ENCODE measurements at regions not wholly inside any gene's neighbourhood (a gene's known extent, or its start where the extent isn't known, plus 50 kb on each side); places are given as distances from the start of the nearest gene placed in this dataset.

GRCh38 chr10:117721873-117722272 lies 179.3 kb downstream of the EMX2 start:
- Histone ChIP-seq H3K9ac (ENCODE audit: insufficient read length) (no peak overlapping the region), H3K4me3 (no peak overlapping the region), H3K9me3 (ENCODE audit: low read depth, low read length) (no peaks in the 10 kb centered on the region), H3K36me3 (ENCODE audit: insufficient read depth, low read length) (no peaks in the 10 kb centered on the region), H3K27ac (no peak overlapping the region)
- no peak for TF ChIP-seq FOXP2 (optimal IDR thresholded peaks at IDR 0.05; ENCODE audit: control extremely low read depth, extremely low read length, insufficient read depth)
- TF ChIP-seq EZH2 (IDR thresholded peaks at IDR 0.05), result no peak
- no peak for TF ChIP-seq POLR2AphosphoS5 (IDR thresholded peaks at IDR 0.05; ENCODE audit: borderline replicate concordance, low read depth, low read length)
- DNase-seq (ENCODE audit: low read depth, low spot score), result no peak

- DNase-seq (ENCODE audit: low read depth, low spot score), result no peak
- Histone ChIP-seq H3K36me3 (ENCODE audit: insufficient read depth, low read length) (no peaks in the 10 kb centered on the region), H3K9ac (ENCODE audit: insufficient read length) (no peak overlapping the region), H3K27ac (no peak overlapping the region), H3K9me3 (ENCODE audit: low read depth, low read length) (no peaks in the 10 kb centered on the region), H3K4me3 (no peak overlapping the region)
- TF ChIP-seq POLR2AphosphoS5 (IDR thresholded peaks at IDR 0.05; ENCODE audit: borderline replicate concordance, low read depth, low read length), result no peak
- TF ChIP-seq EZH2 (IDR thresholded peaks at IDR 0.05), result no peak
- no peak for TF ChIP-seq FOXP2 (optimal IDR thresholded peaks at IDR 0.05; ENCODE audit: control extremely low read depth, extremely low read length, insufficient read depth)
These were observed 180.8 kb downstream of the EMX2 start for GRCh38 chr10:117723343-117723742.

GRCh38 chr10:117725993-117726392 lies 183.4 kb downstream of the EMX2 start:
- Histone ChIP-seq H3K9me3 (ENCODE audit: low read depth, low read length) (no peaks in the 10 kb centered on the region), H3K36me3 (ENCODE audit: insufficient read depth, low read length) (no peaks in the 10 kb centered on the region), H3K27ac (no peak overlapping the region), H3K4me3 (no peak overlapping the region), H3K9ac (ENCODE audit: insufficient read length) (no peak overlapping the region)
- no peak for DNase-seq (ENCODE audit: low read depth, low spot score)
- no peak for TF ChIP-seq POLR2AphosphoS5 (IDR thresholded peaks at IDR 0.05; ENCODE audit: borderline replicate concordance, low read depth, low read length)
- no peak for TF ChIP-seq FOXP2 (optimal IDR thresholded peaks at IDR 0.05; ENCODE audit: control extremely low read depth, extremely low read length, insufficient read depth)
- no peak for TF ChIP-seq EZH2 (IDR thresholded peaks at IDR 0.05)

- no peaks in the 10 kb centered on the region for H3K9me3 ChIP-seq (ENCODE audit: low read depth, low read length)
- no peak overlapping the region for H3K4me3 ChIP-seq
- no peak overlapping the region for H3K27ac ChIP-seq
- no peak for DNase-seq (ENCODE audit: low read depth, low spot score)
- H3K9ac ChIP-seq (ENCODE audit: insufficient read length), result no peak overlapping the region
- TF ChIP-seq EZH2 (IDR thresholded peaks at IDR 0.05) (no peak), FOXP2 (optimal IDR thresholded peaks at IDR 0.05; ENCODE audit: control extremely low read depth, extremely low read length, insufficient read depth) (no peak), POLR2AphosphoS5 (IDR thresholded peaks at IDR 0.05; ENCODE audit: borderline replicate concordance, low read depth, low read length) (no peak)
- H3K36me3 ChIP-seq (ENCODE audit: insufficient read depth, low read length), result no peaks in the 10 kb centered on the region
These were observed 184.2 kb downstream of the EMX2 start for GRCh38 chr10:117726596-117727295.

- H3K36me3 ChIP-seq (ENCODE audit: insufficient read depth, low read length), result no peaks in the 10 kb centered on the region
- no peak overlapping the region for H3K27ac ChIP-seq
- no peak overlapping the region for H3K4me3 ChIP-seq
- no peak overlapping the region for H3K9ac ChIP-seq (ENCODE audit: insufficient read length)
- no peak for DNase-seq (ENCODE audit: low read depth, low spot score)
- TF ChIP-seq POLR2AphosphoS5 (IDR thresholded peaks at IDR 0.05; ENCODE audit: borderline replicate concordance, low read depth, low read length) (no peak), EZH2 (IDR thresholded peaks at IDR 0.05) (no peak)
- no peaks in the 10 kb centered on the region for H3K9me3 ChIP-seq (ENCODE audit: low read depth, low read length)
These were observed 184.9 kb downstream of the EMX2 start for GRCh38 chr10:117727421-117727820.

- Histone ChIP-seq H3K9ac (ENCODE audit: insufficient read length) (no peak overlapping the region), H3K27ac (no peak overlapping the region), H3K4me3 (no peak overlapping the region), H3K9me3 (ENCODE audit: low read depth, low read length) (no peaks in the 10 kb centered on the region), H3K36me3 (ENCODE audit: insufficient read depth, low read length) (no peaks in the 10 kb centered on the region)
- DNase-seq (ENCODE audit: low read depth, low spot score), result no peak
- TF ChIP-seq POLR2AphosphoS5 (IDR thresholded peaks at IDR 0.05; ENCODE audit: borderline replicate concordance, low read depth, low read length), result no peak
- TF ChIP-seq FOXP2 (optimal IDR thresholded peaks at IDR 0.05; ENCODE audit: control extremely low read depth, extremely low read length, insufficient read depth), result no peak
- TF ChIP-seq EZH2 (IDR thresholded peaks at IDR 0.05), result no peak
These were observed 185.5 kb downstream of the EMX2 start for GRCh38 chr10:117728087-117728486.

GRCh38 chr10:117729156-117729555 lies 186.6 kb downstream of the EMX2 start:
- Histone ChIP-seq H3K4me3 (no peak overlapping the region), H3K27ac (no peak overlapping the region), H3K9ac (ENCODE audit: insufficient read length) (no peak overlapping the region), H3K36me3 (ENCODE audit: insufficient read depth, low read length) (no peaks in the 10 kb centered on the region), H3K9me3 (ENCODE audit: low read depth, low read length) (no peaks in the 10 kb centered on the region)
- DNase-seq (ENCODE audit: low read depth, low spot score), result no peak
- no peak for TF ChIP-seq POLR2AphosphoS5 (IDR thresholded peaks at IDR 0.05; ENCODE audit: borderline replicate concordance, low read depth, low read length)
- no peak for TF ChIP-seq FOXP2 (optimal IDR thresholded peaks at IDR 0.05; ENCODE audit: control extremely low read depth, extremely low read length, insufficient read depth)
- TF ChIP-seq EZH2 (IDR thresholded peaks at IDR 0.05), result no peak

- no peak overlapping the region for H3K4me3 ChIP-seq
- TF ChIP-seq FOXP2 (optimal IDR thresholded peaks at IDR 0.05; ENCODE audit: control extremely low read depth, extremely low read length, insufficient read depth) (no peak), EZH2 (IDR thresholded peaks at IDR 0.05) (no peak), POLR2AphosphoS5 (IDR thresholded peaks at IDR 0.05; ENCODE audit: borderline replicate concordance, low read depth, low read length) (no peak)
- no peaks in the 10 kb centered on the region for H3K36me3 ChIP-seq (ENCODE audit: insufficient read depth, low read length)
- H3K9me3 ChIP-seq (ENCODE audit: low read depth, low read length), result no peaks in the 10 kb centered on the region
- DNase-seq (ENCODE audit: low read depth, low spot score), result no peak
- no peak overlapping the region for H3K27ac ChIP-seq
- H3K9ac ChIP-seq (ENCODE audit: insufficient read length), result no peak overlapping the region
These were observed 188.7 kb downstream of the EMX2 start for GRCh38 chr10:117731121-117731791.
